OCI-LY1 (cell line): ENCODE measurements at regions not wholly inside any gene's neighbourhood (a gene's known extent, or its start where the extent isn't known, plus 50 kb on each side); places are given as distances from the start of the nearest gene placed in this dataset.

Source experiments
- H2AFZ ChIP-seq: fragments of 200-600 bp; sonication (generic), shearing (Covaris generic); 2 replicates; pipeline ENCODE4 v1.6.0; 2014; ENCODE audit warnings: antibody characterized with exemption, mild to moderate bottlenecking, low read length
- H3F3A ChIP-seq: fragments of 200-600 bp; sonication (generic), shearing (Covaris generic); 2 replicates; pipeline ENCODE4 v1.6.0; 2014; ENCODE audit warnings: mild to moderate bottlenecking, antibody characterized with exemption, low read length, moderate library complexity; ENCODE audit not compliant: insufficient read depth
- H3K27ac ChIP-seq: fragments of 200-600 bp; sonication (generic); 2 replicates; pipeline ENCODE4 v1.5.1; 2014; ENCODE audit warnings: low read length, mixed run types, mild to moderate bottlenecking, low read depth; ENCODE audit not compliant: poor library complexity, severe bottlenecking
- H3K27me3 ChIP-seq: fragments of 200-600 bp; sonication (generic); 2 replicates; pipeline ENCODE4 v1.6.0; 2014; ENCODE audit warnings: antibody characterized with exemption, mild to moderate bottlenecking, low read length, moderate library complexity; ENCODE audit not compliant: insufficient read depth
- H3K36me3 ChIP-seq: fragments of 200-600 bp; sonication (generic); 2 replicates; pipeline ENCODE4 v1.6.1; 2014; ENCODE audit warnings: mild to moderate bottlenecking, antibody characterized with exemption, low read length, moderate library complexity, mixed read lengths; ENCODE audit not compliant: insufficient read depth
- H3K4me1 ChIP-seq: fragments of 200-600 bp; sonication (generic); 2 replicates; pipeline ENCODE4 v1.5.1; 2014; ENCODE audit warnings: mild to moderate bottlenecking, low read length, moderate library complexity; ENCODE audit not compliant: insufficient read depth, severe bottlenecking
- H3K4me2 ChIP-seq: fragments of 200-600 bp; sonication (generic), shearing (Covaris generic); 2 replicates; pipeline ENCODE4 v1.6.1; 2014; ENCODE audit warnings: low read length
- H3K4me3 ChIP-seq: fragments of 200-600 bp; sonication (generic); 2 replicates; pipeline ENCODE4 v1.5.1; 2014; ENCODE audit warnings: low read length, low read depth, mild to moderate bottlenecking, mixed read lengths; ENCODE audit not compliant: poor library complexity, severe bottlenecking
- H3K79me2 ChIP-seq: fragments of 200-600 bp; shearing (Covaris generic); 2 replicates; pipeline ENCODE4 v1.6.1; 2016; ENCODE audit warnings: mixed run types, low read length, mixed read lengths; ENCODE audit not compliant: insufficient read depth
- H3K9ac ChIP-seq: fragments of 200-600 bp; sonication (generic), shearing (Covaris generic); 2 replicates; pipeline ENCODE4 v1.6.1; 2014; ENCODE audit warnings: mild to moderate bottlenecking, low read length, mixed read lengths
- H3K9me2 ChIP-seq: fragments of 200-600 bp; sonication (generic), shearing (Covaris generic); 2 replicates; pipeline ENCODE4 v1.6.1; 2014; ENCODE audit warnings: low read depth, mild to moderate bottlenecking, low read length, mixed read lengths
- H3K9me3 ChIP-seq: fragments of 200-600 bp; shearing (Covaris generic); 2 replicates; pipeline ENCODE4 v1.6.1; 2014; ENCODE audit warnings: low read length, mixed read lengths
- H4K20me1 ChIP-seq: fragments of 200-600 bp; sonication (generic), shearing (Covaris generic); 2 replicates; pipeline ENCODE4 v1.6.0; 2016; ENCODE audit warnings: mild to moderate bottlenecking, low read length; ENCODE audit not compliant: insufficient read depth
- EZH2 ChIP-seq: fragments of 200-600 bp; sonication (generic), shearing (Covaris generic); IDR thresholded peaks from 2 replicates; pipeline ENCODE4 v1.8.0; 2017; ENCODE audit warnings: borderline replicate concordance, mixed run types, mild to moderate bottlenecking, antibody characterized with exemption, low read length, moderate library complexity, mixed read lengths
- TF ChIP-seq, protein P1 (sequence below): fragments of 200-600 bp; sonication (generic), shearing (Covaris generic); IDR thresholded peaks from 2 replicates; pipeline ENCODE4 v1.5.1; 2017; ENCODE audit warnings: mild to moderate bottlenecking, antibody characterized with exemption, low read length, moderate library complexity, mixed read lengths

DNA sequence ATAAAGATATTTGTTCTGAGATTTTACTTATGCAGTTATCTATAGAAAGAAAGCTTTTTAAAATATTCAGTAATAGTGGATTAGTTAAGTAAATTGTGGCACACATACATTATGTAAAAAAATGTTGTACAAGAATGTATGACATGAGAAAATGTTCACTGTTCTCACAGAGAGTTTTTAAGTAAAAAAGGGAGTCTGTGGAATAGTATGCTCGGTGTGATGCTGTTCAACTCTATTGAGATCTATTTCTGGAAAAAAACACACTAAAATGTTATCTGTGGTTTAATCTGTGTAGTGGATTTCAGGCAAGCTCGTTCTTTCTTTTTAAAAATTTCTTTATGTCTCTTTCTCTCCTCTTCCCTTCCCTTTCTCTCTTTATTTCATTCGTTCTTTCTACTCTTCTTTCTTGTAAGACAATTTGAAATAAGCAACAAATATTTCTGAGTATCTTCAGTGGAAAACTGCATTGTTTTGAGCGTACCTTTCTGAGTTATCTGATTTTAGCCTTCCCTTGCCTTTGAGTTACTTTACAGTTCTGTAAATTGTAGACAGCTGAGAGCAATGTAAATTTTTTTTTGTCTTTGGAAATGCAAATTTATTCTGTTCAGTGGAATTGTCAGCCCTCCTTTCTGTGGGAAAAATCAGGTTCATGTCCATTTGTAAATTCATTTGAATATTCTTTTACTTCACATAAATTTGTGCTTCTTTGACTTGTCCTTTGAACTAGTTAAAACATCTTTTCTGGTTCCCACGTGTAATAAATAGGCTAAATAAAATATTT is 229.0 kb upstream of the NOX3 start:
- Histone ChIP-seq H3K27ac (no peak overlapping the region), H2AFZ (no peak overlapping the region)
- TF ChIP-seq, protein P1, sequence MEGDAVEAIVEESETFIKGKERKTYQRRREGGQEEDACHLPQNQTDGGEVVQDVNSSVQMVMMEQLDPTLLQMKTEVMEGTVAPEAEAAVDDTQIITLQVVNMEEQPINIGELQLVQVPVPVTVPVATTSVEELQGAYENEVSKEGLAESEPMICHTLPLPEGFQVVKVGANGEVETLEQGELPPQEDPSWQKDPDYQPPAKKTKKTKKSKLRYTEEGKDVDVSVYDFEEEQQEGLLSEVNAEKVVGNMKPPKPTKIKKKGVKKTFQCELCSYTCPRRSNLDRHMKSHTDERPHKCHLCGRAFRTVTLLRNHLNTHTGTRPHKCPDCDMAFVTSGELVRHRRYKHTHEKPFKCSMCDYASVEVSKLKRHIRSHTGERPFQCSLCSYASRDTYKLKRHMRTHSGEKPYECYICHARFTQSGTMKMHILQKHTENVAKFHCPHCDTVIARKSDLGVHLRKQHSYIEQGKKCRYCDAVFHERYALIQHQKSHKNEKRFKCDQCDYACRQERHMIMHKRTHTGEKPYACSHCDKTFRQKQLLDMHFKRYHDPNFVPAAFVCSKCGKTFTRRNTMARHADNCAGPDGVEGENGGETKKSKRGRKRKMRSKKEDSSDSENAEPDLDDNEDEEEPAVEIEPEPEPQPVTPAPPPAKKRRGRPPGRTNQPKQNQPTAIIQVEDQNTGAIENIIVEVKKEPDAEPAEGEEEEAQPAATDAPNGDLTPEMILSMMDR: no peak
- TF ChIP-seq EZH2: no peak

DNA sequence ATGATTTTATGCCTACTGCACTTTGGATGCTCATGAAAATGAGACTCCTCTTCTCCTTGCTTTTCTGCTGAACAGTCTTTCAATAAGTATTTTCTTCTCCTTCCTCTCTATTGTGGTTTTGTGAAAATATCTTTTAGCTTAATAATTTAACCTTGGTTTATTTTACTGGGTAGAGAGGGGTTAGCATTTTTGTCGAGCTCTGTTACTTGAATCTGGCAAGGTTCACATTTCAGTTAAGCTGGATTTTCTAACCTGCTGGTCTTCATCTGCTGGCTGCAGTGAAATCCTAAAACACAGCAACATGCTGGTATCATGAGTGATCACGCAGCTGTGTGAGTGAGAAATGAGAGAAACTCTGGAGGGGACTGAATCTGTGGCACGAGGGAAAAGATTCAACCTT is 222.7 kb upstream of the NOX3 start:
- Histone ChIP-seq H3K9ac (no peak overlapping the region), H3F3A (no peaks in the 10 kb centered on the region), H2AFZ (no peak overlapping the region), H3K27me3 (no peaks in the 10 kb centered on the region), H3K36me3 (no peaks in the 10 kb centered on the region), H4K20me1 (no peaks in the 10 kb centered on the region), H3K9me2 (no peaks in the 10 kb centered on the region), H3K27ac (no peak overlapping the region), H3K79me2 (no peaks in the 10 kb centered on the region), H3K4me3 (no peak overlapping the region), H3K9me3 (no peaks in the 10 kb centered on the region), H3K4me2 (no peak overlapping the region), H3K4me1 (no peaks in the 10 kb centered on the region)
- TF ChIP-seq, protein P1: no peak
- no peak for TF ChIP-seq EZH2

More for the DNA sequence above, 229.0 kb upstream of the NOX3 start:
- Histone ChIP-seq H3K79me2 (no peaks in the 10 kb centered on the region), H3K9me2 (no peaks in the 10 kb centered on the region), H3K4me1 (no peaks in the 10 kb centered on the region), H3K4me3 (no peak overlapping the region), H3F3A (no peaks in the 10 kb centered on the region), H3K36me3 (no peaks in the 10 kb centered on the region), H3K9ac (no peak overlapping the region), H3K27me3 (no peaks in the 10 kb centered on the region), H3K9me3 (no peaks in the 10 kb centered on the region), H3K4me2 (no peak overlapping the region), H4K20me1 (no peaks in the 10 kb centered on the region)

DNA sequence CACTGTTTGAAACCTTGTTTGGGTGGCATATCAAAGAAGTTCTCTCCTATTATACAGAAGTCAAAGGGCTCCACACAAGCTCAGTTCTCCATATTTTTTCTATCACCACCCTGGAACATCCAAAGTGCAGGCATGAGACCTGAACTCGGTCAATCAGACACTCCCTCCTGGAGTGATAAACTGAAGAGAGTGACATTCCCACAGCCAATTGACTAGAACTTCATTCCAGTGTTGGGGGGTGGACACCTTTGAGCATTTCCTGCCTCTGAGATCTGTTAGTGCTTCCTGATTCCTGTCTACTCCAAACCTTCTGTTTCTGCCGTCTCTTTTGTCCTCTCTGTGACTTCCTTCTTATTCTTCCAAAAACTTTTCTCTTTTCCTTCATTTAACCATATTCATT is 220.7 kb upstream of the NOX3 start:
- Histone ChIP-seq H3K27ac (no peak overlapping the region), H3K9ac (no peak overlapping the region), H4K20me1 (no peaks in the 10 kb centered on the region), H3K4me2 (no peak overlapping the region), H3K9me3 (no peaks in the 10 kb centered on the region), H3K4me1 (no peaks in the 10 kb centered on the region), H3K79me2 (no peaks in the 10 kb centered on the region), H3K9me2 (no peaks in the 10 kb centered on the region), H3K27me3 (no peaks in the 10 kb centered on the region), H3K36me3 (no peaks in the 10 kb centered on the region), H2AFZ (no peak overlapping the region), H3K4me3 (no peak overlapping the region), H3F3A (no peaks in the 10 kb centered on the region)
- TF ChIP-seq EZH2: no peak
- TF ChIP-seq, protein P1: no peak
